HEK293T (cell line): ENCODE measurements at regions not wholly inside any gene's neighbourhood (a gene's known extent, or its start where the extent isn't known, plus 50 kb on each side); places are given as distances from the start of the nearest gene placed in this dataset.

ENCODE experiments used
- ARNT ChIP-seq: fragments of 450-650 bp; IDR thresholded peaks from 2 replicates; pipeline ENCODE4 v1.6.1; 2017; ENCODE audit warnings: mild to moderate bottlenecking
- BHLHE40 ChIP-seq: fragments of 450-650 bp; IDR thresholded peaks from 2 replicates; pipeline ENCODE4 v1.6.1; 2016; ENCODE audit warnings: mild to moderate bottlenecking, moderate library complexity, borderline replicate concordance
- CTBP1 ChIP-seq: fragments of 450-650 bp; IDR thresholded peaks from 2 replicates; pipeline ENCODE4 v1.6.1; 2016; ENCODE audit warnings: borderline replicate concordance
- ELF4 ChIP-seq: fragments of 450-650 bp; IDR thresholded peaks from 2 replicates; pipeline ENCODE4 v1.6.1; 2017; ENCODE audit warnings: antibody characterized with exemption
- FOXA1 ChIP-seq: fragments of 450-650 bp; IDR thresholded peaks from 2 replicates; pipeline ENCODE4 v1.6.1; 2016; ENCODE audit warnings: mild to moderate bottlenecking
- FOXK2 ChIP-seq: fragments of 450-650 bp; IDR thresholded peaks from 2 replicates; pipeline ENCODE4 v1.6.1; 2016; ENCODE audit warnings: mild to moderate bottlenecking
- FOXM1 ChIP-seq: fragments of 450-650 bp; IDR thresholded peaks from 2 replicates; pipeline ENCODE4 v1.6.1; 2017; ENCODE audit warnings: mild to moderate bottlenecking, borderline replicate concordance
- HDGF ChIP-seq: fragments of 450-650 bp; IDR thresholded peaks from 2 replicates; pipeline ENCODE4 v1.6.1; 2017; ENCODE audit warnings: antibody characterized with exemption, borderline replicate concordance
- L3MBTL2 ChIP-seq: fragments of 450-650 bp; conservative IDR thresholded peaks from 2 replicates; pipeline ENCODE4 v1.6.1; 2016; ENCODE audit warnings: mild to moderate bottlenecking
- NFRKB ChIP-seq: fragments of 450-650 bp; IDR thresholded peaks from 2 replicates; pipeline ENCODE4 v1.6.1; 2016; ENCODE audit warnings: mild to moderate bottlenecking, moderate library complexity
- PKNOX1 ChIP-seq: fragments of 450-650 bp; IDR thresholded peaks from 2 replicates; pipeline ENCODE4 v1.6.1; 2016
- SP1 ChIP-seq: fragments of 450-650 bp; IDR thresholded peaks from 2 replicates; pipeline ENCODE4 v1.6.1; 2017
- SUZ12 ChIP-seq: fragments of 450-650 bp; IDR thresholded peaks from 2 replicates; pipeline ENCODE4 v1.6.1; 2016; ENCODE audit warnings: mild to moderate bottlenecking
- ZNF384 ChIP-seq: fragments of 450-650 bp; IDR thresholded peaks from 2 replicates; pipeline ENCODE4 v1.6.1; 2016

GRCh38 chr1:181353526-181353925 lies 129.8 kb upstream of the CACNA1E start:
- TF ChIP-seq FOXA1, result no peak
- TF ChIP-seq PKNOX1, result no peak
- no peak for TF ChIP-seq NFRKB
- no peak for TF ChIP-seq SUZ12
- no peak for TF ChIP-seq SP1
- TF ChIP-seq FOXM1, result no peak
- TF ChIP-seq L3MBTL2, result no peak
- TF ChIP-seq FOXK2, result no peak
- no peak for TF ChIP-seq ELF4
- no peak for TF ChIP-seq BHLHE40
- TF ChIP-seq ZNF384, result no peak
- no peak for TF ChIP-seq ARNT
- no peak for TF ChIP-seq CTBP1
- TF ChIP-seq HDGF, result no peak
